ENCODE measurements at regions not wholly inside any gene's neighbourhood (a gene's known extent, or its start where the extent isn't known, plus 50 kb on each side); places are given as distances from the start of the nearest gene placed in this dataset.

DNA sequence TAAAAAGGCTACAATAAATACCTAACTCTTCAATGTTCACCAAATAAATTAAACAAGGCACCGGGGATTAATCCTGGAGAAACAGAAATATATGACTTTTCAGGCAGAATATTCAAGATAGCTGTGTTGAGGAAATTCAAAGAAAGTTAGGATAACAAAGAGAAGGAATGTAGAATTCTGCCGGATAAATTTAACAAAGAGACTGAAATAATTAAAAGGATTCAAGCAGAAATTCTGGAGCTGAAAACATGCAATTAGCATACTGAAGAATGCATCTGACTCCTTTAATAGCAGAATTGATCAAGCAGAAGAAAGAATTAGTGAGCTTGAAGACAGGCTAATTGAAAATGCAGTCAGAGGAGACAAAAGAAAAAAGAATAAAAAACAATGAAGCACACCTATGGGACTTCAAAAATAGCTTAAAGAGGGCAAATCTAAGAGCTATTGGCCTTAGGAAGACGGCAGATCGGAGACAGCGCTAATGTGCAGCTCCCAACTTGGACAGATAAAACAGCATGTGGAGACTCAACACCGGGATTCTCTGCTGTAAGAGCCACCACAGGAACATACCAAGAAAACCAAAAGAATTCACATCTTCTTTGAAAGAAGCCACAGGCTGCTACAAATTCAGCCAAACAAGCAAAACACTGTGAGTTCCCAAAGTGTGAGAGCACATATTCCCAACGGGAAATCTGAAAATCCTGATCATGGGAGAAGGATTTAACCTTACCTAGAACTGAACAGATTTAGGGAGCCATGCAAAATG is 1290.9 kb downstream of the PCDH18 start:
- H3K4me3 ChIP-seq (ENCODE audit: low read depth, low read length): no peak overlapping the region
- TF ChIP-seq CTCF (IDR thresholded peaks at IDR 0.05; ENCODE audit: control insufficient read depth, extremely low read depth, insufficient read depth): no peak
- no peak for DNase-seq (ENCODE audit: low read depth)

DNA sequence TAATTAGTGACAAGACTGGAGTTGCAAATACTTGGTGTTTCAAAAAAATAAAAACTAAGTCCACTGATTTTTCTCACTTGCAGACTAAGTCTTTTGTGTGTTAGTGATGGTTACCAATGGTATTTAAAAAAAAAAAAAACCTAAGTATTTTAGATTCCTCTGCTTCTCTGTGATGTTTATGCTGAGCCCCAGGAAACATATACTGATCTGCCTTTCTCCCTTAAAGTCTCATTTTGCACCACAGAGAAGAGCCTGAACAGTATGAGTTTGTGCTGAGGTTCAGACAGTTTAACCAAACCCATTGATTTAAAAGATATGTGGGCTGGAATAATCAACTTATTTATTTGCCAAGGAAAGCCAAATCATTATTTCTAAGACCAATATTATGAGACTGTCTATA is 1305.0 kb downstream of the PCDH18 start:
- no peak overlapping the region for H3K4me3 ChIP-seq (ENCODE audit: low read depth, low read length)
- no peak for DNase-seq (ENCODE audit: low read depth)
- TF ChIP-seq CTCF (IDR thresholded peaks at IDR 0.05; ENCODE audit: control insufficient read depth, extremely low read depth, insufficient read depth): no peak

- DNase-seq (ENCODE audit: low read depth): no peak
- no peak for TF ChIP-seq CTCF (IDR thresholded peaks at IDR 0.05; ENCODE audit: control insufficient read depth, extremely low read depth, insufficient read depth)
- no peak overlapping the region for H3K4me3 ChIP-seq (ENCODE audit: low read depth, low read length)
Observed at GRCh38 chr4:136219592-136220125, 1312.6 kb downstream of the PCDH18 start.

DNA sequence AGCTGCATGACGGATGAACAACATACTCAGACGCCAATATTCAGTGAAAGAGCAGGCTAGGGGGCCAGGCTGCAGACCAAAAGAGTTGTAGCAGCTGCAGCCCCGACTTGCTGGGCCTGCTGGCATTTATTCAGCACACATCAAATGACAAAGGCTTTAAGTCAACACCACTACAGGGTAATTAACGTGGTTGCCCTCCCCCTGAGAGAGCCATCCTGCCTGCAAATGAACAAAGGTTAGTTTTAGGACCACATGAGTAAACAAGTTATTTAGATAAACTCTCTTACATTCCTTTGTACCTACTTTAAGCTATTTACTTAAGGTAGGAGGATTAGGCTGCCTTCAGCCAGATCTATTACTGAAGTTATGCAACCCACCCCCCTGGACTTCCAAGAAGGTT is 1329.1 kb downstream of the PCDH18 start:
- DNase-seq (ENCODE audit: low read depth): no peak
- TF ChIP-seq CTCF (IDR thresholded peaks at IDR 0.05; ENCODE audit: control insufficient read depth, extremely low read depth, insufficient read depth): no peak
- no peak overlapping the region for H3K4me3 ChIP-seq (ENCODE audit: low read depth, low read length)

DNA sequence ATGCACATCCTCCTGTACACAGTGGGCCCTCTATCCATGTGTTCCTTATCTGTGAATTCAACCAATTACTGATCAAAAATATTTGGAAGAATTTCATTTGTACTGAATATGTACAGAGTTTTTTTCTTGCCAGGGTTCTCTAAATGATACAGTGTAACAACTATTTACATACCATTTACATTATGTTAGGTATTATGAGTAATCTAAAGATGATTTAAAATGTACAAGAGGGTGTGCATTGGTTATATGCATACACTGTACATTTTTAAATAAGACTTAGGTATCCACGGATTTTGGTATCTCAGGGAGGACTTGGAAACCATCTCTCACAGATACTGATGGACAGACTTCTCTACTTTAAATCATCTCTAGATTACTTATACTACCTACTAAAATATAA is 1333.9 kb downstream of the PCDH18 start:
- no peak for DNase-seq (ENCODE audit: low read depth)
- no peak overlapping the region for H3K4me3 ChIP-seq (ENCODE audit: low read depth, low read length)
- TF ChIP-seq CTCF (IDR thresholded peaks at IDR 0.05; ENCODE audit: control insufficient read depth, extremely low read depth, insufficient read depth): no peak

- H3K4me3 ChIP-seq (ENCODE audit: low read depth, low read length): no peak overlapping the region
- DNase-seq (ENCODE audit: low read depth): no peak
- TF ChIP-seq CTCF (IDR thresholded peaks at IDR 0.05; ENCODE audit: control insufficient read depth, extremely low read depth, insufficient read depth): no peak
Observed at GRCh38 chr4:136194962-136195361, 1337.3 kb downstream of the PCDH18 start.

GRCh38 chr4:136186650-136187049 is 1345.6 kb downstream of the PCDH18 start:
- no peak for DNase-seq (ENCODE audit: low read depth)
- H3K4me3 ChIP-seq (ENCODE audit: low read depth, low read length): no peak overlapping the region
- TF ChIP-seq CTCF (IDR thresholded peaks at IDR 0.05; ENCODE audit: control insufficient read depth, extremely low read depth, insufficient read depth): no peak

Data from LNCaP clone FGC (cell line).